IPS DF 4.7 (cell line): ENCODE measurements at regions not wholly inside any gene's neighbourhood (a gene's known extent, or its start where the extent isn't known, plus 50 kb on each side); places are given as distances from the start of the nearest gene placed in this dataset.

Source experiments
- DNase-seq: peaks from one replicate; pipeline ENCODE4 v3.0.0-alpha.2; 2013; ENCODE audit warnings: low spot score; ENCODE audit errors: extremely low read depth

DNA sequence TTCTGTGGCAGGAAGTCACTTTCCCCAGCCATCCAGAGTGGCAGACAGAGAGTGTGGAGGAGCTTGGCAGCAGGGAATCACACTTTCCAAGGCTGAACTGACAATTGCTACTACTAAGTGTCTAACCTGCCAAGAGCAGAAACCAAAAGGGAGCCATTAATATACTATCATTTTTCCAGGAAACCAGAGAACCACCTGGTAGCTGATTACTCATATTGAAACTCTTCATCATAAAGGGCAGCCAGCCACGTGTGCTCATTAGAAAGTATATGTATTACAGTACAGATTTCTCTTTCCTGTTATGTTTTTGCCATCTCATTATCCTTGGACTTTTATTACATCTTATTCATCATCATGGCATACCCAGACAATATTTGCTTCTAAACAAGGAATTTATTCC is 374.9 kb downstream of the GXYLT1 start:
- DNase-seq, result no peak

DNA sequence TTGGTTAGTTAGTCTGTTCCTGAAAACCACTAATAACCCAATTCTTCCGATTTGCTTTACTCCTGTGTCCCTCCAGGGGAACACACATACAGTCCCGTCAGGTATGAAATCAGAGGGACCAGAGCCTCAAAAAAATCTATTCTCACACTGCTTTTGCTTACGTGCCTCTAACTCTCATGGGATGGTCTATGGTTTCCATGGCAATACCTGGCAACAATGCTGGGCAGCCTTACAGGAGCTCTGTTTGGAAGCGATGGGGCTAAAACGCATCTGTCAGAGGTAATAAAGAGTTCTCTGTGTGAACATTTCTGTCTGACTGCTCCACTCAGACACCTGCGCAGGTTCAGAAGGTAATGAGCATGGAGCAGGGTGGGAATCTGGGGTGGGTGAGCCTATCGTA is 376.2 kb downstream of the GXYLT1 start:
- DNase-seq, result no peak

GRCh38 chr12:41762691-41763090 is 382.0 kb downstream of the GXYLT1 start:
- no peak for DNase-seq

GRCh38 chr12:41745593-41745992 is 399.1 kb downstream of the GXYLT1 start:
- no peak for DNase-seq

GRCh38 chr12:41743835-41744234 is 400.8 kb downstream of the GXYLT1 start:
- no peak for DNase-seq

GRCh38 chr12:41739066-41739465 is 405.6 kb downstream of the GXYLT1 start:
- DNase-seq, result no peak

DNA sequence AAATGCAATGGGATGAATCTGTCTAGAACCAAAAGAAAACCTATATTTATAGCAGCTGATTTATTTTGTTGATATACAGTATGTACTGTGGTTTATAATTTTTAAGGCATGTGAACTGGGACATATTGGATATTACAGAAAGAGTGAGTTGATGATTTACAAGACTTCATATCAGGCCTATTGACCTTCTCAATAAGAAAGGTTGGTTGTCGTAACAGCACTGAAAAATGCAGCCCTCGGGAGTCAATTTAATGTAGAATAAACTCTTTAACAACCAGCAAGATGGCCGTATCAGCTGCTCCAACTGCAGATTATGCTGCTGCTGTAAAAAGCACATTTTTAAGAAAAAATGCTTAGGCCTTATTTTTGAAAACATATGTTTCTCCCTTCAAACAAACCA is 407.3 kb downstream of the GXYLT1 start:
- no peak for DNase-seq

DNA sequence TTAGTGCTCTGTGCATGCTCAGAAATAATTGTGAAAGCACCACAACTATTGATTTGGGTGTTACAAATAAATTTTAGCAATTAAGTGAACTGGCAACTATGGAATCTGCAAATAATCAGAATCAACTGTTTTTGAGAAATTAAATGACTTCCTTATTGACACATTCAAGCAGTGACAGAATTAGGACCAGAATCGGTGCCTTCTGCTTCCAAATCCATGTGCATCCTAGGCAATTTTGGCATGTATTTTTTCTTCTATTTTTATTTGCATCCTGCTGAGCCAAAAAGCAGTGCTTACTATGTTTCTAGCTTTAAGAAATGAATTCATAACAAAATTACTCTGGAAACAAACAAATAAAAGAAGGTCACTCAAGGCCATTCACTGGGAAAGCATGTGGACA is 408.2 kb downstream of the GXYLT1 start:
- no peak for DNase-seq

DNA sequence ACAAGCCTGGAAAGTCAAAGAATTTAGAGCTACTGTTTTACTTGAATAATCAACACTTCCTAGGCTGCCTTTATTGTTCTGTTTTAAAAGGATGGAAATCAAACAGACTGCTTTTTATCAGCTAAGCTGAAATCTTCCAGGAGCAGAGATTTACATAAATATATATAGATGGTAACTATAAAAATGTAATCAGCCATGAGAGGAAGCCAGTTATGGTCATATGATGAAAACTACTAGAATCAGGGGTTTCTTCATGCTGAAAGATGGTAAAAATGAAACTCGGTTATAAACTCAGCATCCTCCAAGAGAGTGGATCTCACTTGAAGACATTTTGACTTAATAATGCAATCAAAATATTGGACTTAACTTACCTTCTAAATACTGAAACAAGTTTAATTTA is 413.0 kb downstream of the GXYLT1 start:
- no peak for DNase-seq

GRCh38 chr12:41731061-41731460 is 413.6 kb downstream of the GXYLT1 start:
- DNase-seq, result no peak

GRCh38 chr12:41724216-41724615 is 420.5 kb downstream of the GXYLT1 start:
- DNase-seq, result no peak

GRCh38 chr12:41719214-41719613 is 425.5 kb downstream of the GXYLT1 start:
- no peak for DNase-seq

DNA sequence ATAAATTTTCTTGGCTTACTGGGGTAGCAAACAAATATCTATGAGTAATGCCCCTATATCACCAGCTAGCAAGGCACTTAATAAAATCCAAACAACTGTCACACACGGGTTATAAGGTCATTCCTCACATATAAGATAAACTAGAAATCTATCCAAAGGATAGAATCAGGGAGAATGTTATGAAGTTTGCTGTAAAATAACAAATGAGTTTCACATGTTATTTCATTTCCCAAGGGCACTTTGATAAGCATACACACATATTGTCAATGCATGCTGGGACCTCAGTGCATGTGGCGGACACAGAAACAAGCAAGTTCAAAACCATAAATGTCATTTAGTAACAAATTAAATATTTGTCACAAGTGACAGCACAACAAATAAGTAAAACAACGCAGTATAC is 429.4 kb downstream of the GXYLT1 start:
- DNase-seq, result no peak

DNA sequence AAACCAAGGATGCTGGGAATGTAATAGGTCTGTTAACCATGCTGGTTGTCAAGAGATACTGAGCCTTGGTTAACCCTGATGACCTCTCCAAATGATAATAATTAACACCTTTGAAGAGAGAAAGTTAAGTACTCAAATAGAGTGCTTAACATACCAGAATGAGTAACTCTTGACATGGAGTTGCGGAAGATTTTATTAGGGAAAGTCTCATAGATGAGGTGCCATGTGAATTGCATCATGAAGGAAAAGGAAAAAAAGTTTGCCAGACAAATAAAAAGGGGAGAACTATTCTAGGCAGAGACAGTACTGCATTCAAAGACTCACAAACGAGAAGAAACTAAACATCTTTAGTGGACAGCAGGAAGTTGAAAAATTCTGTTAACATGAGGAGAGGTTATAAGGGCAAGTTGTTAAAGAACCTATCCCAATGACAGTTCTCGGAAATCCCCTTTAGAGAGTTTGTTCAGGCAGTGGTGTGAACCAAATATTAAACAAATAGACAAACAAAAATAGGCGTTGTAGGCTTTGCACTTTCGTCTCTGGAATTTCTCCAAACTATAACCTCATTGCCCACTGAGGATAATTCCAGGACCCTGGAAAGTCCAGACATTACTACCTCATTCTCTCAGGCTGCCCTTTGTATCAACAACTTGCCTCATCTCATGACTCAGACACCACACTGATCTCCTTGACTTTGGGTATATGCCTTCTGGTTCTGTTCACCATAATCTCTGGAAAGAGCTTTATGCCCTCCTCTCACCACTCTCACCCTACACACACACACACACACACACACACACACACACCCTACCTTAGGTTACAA is 435.0 kb downstream of the GXYLT1 start:
- DNase-seq, result no peak

DNA sequence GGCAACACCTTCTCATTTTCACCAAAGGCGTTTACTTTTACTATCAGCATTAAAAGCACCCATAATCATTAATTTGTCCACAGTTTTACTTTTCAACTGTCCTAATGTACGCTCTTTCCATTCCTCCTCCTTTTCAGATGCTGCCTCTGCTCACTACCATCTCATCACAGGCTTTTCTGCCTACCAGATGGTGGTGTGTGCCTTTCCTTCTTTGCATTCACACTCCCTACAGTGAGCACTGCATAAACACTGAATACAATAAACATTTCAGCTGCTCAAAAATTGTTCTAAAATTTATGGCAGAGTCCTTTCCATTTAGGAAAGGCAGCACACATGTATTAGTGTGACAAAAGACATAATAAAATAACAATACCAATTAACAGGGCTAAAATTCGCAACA is 435.7 kb downstream of the GXYLT1 start:
- no peak for DNase-seq

- no peak for DNase-seq
Measured at GRCh38 chr12:41706376-41706775, 438.3 kb downstream of the GXYLT1 start.

DNA sequence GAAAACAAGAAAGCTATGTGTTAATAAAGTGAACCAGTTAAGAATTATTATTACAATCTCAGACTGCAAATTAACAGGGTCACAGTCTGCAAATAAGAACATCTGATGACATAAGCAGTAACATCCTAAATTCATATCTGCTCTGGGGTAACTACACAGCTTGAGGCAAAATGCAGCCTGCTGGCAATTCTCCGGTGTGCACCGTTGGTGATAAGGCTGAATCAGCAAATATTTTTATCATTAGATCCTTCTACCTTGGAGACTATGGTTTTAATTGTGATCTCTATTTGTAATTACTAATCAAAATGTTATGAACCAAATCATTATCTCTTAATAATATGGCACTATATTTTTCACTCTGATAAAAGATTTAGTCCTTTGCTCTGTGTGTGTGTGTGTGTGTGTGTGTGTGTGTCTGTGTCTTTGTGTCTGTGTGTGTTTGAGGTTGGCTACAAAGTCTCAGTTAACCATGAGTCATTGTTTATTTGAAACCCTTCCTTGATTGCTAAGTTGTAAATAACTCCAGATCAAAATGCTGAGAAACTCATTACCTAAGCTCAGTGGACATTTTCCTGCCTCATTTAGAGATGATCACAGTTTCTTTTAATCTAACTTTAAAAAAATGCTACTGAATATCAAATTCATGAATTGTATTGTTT is 442.6 kb downstream of the GXYLT1 start:
- no peak for DNase-seq

DNA sequence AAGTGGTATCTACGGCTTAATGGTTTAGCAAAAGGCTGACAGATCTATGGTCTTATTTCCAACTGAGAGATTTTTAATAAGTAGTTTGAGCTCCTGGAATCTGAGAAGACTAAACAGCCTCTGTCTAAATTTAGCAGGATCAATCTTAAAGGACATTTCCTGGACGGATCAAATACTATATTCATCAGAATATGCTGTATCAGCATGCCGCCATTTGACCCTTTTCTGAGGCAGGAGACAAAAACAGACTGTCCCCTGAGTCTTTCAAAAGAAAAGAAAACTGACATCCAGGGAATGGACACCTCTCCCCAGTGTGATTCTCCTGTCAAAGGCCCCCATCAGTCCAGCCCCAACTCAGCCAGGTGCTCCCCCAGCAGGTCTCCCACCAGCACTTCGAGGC is 443.7 kb downstream of the GXYLT1 start:
- no peak for DNase-seq

DNA sequence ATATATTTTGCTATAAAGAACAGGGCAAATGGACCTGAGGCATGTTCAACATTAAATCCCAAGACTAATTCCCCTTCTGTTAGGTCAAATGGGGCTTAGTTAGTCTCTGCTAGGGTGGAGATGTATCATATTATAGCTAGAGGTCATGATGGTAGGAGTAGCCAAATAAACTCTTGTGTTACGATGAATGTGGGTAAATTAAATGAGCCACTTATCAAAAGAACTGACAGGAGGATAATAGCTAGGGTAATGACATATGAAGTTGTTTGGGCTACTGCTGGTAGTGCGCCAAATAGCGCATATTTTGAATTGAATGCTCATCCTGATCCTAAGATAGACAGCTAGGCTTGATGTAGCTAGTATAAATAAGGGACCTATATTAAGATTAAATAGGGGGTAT is 445.0 kb downstream of the GXYLT1 start:
- no peak for DNase-seq

- DNase-seq, result no peak
Measured at GRCh38 chr12:41697161-41697560, 447.5 kb downstream of the GXYLT1 start.

DNA sequence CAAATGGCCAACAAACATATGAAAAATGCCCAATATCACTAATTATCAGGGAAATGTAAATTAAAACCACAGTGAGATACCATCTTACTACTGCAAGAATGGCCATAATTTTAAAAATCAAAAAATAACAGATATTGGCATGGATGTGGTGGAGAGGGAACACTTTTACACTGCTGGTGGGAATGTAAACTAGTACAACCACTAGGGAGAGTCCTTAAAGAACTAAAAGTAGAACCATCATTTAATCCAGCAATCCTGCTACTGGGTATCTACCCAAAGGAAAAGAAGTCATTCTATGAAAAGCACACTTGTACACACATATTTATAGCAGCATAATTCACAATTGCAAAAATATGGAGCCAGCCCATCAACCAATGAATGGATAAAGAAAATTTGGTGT is 459.7 kb downstream of the GXYLT1 start:
- DNase-seq, result no peak

GRCh38 chr12:41683513-41684240 is 461.0 kb downstream of the GXYLT1 start:
- no peak for DNase-seq
